Hematopoietic multipotent progenitor cell (in vitro differentiated cells): ENCODE measurements at regions not wholly inside any gene's neighbourhood (a gene's known extent, or its start where the extent isn't known, plus 50 kb on each side); places are given as distances from the start of the nearest gene placed in this dataset.

Source experiments
- DNase-seq, 3 donors: peaks; one replicate each; pipeline ENCODE4 v3.0.0-alpha.2; 2011 to 2015; ENCODE audit warnings: low read depth in 2 of 3, low spot score in 2 of 3

DNA sequence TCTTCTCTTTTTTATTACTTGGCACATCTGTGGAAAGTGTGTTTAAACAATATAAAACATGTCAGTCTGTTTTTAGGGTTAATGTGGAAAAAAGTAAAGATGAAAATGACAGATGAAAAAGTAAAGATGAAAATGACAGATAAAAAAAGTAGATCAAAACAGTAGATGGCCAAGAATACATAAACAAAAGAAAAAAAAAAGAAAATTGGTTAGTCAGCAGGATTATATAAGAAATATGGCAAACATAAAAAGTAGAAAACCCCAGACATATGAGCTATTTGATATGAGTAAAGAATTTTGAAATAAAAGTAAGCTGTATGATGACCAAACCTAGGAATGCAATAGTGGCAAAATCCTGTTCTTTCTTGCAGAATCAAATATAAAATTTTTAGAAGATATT, 365.7 kb upstream of the AKR1E2 start:
- no peak for DNase-seq

DNA sequence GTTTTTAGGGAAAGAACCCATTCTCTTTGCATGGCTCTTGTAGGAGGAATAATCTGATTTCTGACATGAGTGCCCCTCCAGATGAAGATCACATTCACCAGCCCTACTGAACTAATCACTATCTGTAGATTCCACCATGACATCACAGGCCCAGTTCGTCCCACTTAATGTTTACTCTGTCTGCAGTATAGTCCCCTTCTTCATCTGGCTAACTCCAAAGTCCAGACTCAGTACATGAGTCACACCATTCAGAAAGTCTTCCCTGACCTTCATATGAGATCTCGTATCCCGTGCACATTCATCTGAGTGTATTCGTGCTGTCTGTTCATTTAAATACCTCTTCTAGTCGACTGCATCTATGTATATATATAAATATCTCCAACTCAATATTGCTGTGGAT, 366.5 kb upstream of the AKR1E2 start:
- no peak for DNase-seq

DNA sequence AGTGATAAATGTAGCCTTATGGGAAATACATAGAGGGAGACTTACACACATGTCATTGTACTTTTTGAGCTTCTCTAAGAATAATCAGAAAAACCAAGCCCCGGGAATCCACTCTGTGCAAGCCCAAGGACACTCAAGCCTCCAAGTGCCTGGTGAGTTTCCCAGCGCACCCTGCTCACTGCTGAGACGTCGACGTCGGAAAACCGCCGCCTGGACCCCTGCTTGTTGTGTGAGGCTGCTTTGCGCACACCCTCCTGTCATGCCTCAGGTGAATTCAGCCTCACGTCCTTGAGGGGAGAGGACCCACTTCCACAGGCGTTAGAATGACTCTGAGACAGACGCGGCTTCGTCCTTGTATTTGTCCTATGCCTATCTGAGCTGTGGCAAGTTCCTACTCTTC, 368.4 kb upstream of the AKR1E2 start:
- DNase-seq = no peak

DNA sequence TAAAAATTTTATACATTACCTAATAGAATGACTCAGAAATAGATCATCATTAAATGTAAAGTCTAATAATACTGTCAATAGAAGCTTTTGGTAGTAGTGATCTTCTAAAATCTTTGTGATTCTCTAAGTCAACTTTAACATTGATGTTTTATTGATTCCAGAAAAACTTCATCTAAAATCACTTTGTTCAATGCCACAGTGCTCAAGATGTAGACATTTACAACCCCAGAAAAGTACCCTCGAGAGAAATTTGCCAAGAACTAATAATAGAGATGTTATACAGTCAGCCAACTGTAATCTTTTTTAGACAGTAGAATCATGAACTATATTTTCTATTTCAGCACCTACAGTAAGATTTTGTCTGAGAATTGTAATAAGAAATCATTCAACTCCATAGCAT, 369.2 kb upstream of the AKR1E2 start:
- no peak for DNase-seq

DNA sequence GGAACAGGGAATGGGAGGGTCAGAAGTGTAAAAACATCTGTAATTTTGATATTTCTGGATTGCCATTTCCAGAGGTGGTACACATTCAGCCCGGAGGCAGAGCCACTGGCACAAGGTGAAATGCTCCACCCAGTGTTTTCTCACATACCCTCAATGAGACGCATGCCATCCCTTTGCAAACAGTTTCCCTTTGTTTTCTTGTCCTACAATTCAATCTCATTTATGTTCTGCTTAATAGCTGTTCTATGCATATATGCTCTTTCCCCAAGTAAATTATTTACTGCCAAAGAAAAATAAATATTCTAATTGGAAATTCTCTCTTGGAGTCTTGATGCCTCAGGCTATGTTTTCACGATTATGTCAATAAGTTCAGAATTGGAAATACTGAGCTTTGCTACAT, 369.7 kb upstream of the AKR1E2 start:
- no peak for DNase-seq

DNA sequence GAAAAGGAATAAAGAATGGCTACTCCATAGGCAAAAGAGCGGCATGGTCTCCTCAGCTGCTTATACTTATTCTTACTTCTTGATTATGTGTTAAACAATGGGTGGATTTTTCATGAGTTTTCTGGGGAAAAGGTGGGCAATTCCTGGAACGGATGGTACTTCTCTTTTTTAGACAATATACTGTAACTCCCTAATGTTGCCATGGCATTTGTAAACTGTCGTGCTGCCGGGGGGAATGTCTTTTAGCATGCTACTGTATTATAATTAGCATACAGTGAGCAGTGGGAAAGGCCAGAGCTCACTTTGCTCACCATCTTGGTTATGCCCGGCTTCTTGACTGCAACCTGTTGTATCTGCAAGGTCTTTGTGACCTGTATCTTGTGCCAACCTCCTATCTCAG, 372.1 kb upstream of the AKR1E2 start:
- peak in 1 of 3 donors; percentile 10 for DNase-seq

DNA sequence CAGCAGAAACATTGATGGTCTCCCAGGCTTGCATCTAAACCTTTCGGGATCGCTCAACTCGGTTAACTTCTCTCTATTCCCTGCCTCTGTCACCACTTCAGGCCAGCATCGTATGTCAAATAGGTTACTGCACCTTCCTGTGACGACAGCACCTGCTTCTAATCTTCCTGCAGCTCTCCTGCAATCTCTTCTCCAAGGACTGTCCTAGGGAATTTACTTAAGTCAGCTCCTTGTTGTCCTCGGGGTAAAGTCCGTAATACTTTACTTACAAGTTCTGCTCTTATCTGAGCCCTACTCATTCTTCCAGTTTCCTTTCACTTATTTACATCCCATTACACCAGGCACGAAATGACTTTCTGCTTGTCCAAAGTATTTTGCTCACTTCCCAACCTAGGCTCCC, 372.7 kb upstream of the AKR1E2 start:
- DNase-seq = no peak

DNA sequence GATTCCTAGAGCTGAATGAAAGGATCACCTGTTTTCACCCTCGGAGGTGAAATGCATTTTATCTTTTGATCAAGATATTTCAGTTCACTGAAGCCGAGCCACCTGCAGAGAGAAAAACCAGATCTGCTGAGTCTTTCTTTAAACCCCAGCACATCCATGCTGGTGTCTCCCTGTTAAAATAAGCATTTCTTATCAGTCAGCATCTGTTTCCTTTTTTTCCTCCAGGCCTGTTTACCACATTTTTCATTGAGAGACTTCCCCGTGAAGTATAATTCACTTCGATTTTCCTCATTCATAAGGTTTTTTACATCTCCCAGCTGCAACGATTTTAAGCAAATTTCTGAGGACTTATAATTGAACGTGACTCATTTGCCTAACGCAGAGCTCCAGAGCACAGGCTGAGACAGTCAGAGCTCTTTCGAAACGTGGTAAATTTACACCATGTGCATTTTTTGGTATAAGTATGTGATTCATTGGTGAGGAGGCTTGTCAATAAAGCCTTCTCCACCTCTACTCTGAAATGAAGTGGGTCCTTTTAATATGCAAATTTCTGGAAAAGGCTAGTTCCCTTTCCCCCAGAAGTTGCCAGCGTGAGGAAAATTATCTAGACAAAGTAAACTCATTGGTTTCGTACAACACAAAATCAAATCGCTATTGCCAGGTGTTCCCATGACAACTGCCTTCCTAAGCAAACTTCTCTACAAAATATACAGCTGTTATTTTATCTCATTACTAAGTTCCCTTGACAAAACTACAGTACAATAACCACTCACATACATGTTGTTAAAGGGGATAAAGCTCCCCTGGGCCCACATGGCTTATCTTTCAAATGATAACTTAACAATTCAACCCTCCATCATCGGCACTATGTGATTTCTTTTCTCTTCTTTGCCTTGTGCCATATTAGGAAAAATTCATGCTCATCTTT, 374.8 kb upstream of the AKR1E2 start:
- DNase-seq = peak in 2 of 3 donors; percentile 86 to 94

DNA sequence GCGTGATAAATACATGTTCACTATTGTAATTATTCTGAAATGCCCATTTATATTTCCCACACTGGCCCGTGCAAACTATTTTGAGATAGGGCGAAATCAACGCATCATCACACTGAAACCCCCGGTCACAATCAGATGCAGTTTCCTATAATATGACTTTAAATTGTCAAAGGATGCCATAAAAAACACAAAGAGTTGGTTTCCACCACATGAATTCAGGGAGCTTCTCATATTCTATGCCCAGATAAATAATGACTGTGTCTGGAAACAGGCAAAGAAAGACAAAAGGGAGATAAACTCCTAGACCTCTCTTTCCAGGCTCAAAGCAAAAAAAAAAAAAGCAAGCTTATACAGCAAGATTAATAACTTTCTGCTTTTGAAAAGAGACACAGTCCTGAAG, 375.8 kb upstream of the AKR1E2 start:
- no peak for DNase-seq

DNA sequence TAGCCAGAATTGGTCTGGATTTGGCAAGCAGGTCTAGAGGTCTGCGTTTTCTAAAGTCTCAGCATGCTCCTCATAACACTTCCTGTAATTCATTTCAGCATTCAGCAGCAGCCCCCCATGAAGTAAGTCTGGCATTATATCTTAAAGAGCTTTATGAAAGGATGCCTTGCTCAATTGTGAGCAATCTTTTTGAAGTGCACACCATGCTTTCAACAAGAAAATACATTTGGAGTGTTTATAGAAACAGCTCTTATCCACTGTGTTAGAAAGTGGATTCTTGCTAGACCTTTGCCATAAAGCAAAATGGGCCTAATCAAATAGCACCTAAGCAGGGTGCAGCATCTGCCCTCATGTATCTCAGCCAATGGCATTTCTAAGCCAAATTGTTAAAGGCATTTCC, 378.0 kb upstream of the AKR1E2 start:
- DNase-seq = peak in 1 of 3 donors; percentile 4

DNA sequence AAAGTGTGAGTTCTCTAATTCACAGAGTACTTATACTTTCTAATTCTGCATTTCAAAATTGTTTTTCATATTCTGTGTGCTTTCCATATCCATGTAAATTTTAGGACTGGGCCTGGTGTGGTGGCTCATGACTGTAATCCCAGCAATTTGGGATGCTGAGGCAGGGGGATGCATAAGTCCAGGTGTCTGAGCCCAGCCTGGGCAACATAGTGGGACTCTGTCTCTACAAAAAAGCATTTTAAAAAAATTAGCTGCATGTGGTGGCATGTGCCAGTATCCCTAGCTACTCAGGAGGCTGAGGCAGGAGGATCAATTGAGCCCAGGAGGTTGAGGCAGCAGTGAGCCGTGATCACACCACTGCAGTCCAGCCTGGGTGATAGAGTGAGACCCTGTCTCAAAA, 382.6 kb upstream of the AKR1E2 start:
- DNase-seq = no peak

DNA sequence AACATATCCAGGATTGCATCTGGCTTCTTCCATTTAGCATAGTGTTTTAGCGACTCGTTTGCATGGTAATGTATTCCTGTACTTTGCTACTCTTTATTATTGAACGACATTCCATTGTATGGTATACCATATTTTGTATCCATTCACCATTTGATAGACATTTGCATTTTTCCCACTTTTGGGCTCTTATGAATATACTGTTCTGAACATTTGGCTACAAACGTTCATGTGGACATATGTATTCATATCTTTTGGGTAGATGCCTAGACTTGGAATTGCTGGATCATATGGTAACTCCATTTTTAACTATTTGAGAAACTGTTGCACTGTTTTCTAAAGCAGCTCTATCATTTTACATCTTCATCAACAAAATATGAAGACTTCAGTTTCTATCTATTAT, 383.7 kb upstream of the AKR1E2 start:
- no peak for DNase-seq

DNA sequence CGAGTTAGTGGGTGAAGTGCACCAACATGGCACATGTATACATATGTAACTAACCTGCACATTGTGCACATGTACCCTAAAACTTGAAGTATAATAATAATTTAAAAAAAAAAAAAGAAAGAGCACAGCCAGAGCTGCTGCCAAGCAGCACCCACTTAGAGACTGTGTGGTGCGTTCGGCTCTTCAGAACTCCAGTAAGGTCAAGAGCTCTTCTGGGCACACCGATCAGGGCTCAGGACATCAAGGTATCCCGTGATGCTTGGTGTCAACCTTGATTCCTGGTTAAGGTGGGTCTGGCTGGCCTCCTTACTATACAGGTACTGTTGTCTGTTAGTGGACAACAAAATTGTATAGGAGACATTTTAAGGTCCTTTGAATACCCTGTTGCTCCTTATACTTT, 385.7 kb upstream of the AKR1E2 start:
- no peak for DNase-seq

DNA sequence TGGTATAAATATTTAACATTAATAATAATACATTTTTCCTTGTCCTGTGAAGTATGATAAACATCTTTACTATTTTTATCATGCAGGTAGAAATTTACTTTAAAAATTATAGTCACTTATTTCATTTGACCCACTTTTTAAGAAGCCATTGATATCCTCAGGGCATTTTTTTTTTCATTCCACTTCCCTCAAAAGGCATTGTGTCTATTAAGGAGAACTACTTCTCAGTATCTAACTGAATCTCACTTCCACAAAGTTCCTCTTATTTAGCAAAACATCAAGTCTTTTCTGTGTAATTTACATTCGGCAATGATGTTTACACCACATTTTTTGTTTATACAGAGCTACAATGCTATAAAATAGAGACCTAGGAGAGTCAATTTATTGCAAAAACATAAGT, 388.2 kb upstream of the AKR1E2 start:
- DNase-seq = peak in 1 of 3 donors; percentile 26

DNA sequence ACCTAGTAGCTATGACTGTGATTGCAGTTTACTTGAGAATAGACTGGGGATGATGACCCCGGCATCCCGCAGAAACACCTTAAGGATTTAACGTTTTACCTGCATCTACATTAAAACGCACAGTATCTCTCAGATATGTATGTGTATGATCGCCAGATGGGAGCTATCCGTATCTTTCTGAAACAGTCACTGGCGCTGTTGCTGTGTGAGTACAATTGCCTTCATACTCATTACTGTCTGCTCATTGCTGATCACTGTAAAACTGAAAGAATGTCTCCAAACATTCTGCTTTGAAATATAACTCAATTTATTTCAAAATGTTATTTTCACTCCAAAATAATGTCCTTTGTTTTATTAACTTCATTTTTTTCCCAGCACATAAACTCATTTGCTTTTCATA, 388.9 kb upstream of the AKR1E2 start:
- DNase-seq = no peak

DNA sequence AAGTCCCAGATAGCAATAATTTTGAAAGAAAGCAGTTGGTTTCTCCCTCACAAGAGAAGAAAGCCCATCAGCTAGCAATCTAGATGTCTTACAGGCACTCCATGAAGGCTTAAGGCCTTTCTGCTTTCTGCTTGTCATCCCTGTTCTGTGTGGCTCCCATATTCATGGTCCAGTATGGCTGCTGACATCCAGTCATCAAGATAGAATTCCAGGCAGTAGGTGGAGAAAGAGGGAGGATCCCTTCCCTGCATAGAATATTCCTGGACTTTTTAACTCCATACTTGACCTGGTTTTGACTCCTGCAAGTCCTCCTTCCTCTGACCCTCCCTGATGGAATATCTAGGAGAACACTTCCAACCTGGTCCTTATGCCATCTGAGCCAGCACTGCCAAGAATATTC, 389.9 kb upstream of the AKR1E2 start:
- no peak for DNase-seq

DNA sequence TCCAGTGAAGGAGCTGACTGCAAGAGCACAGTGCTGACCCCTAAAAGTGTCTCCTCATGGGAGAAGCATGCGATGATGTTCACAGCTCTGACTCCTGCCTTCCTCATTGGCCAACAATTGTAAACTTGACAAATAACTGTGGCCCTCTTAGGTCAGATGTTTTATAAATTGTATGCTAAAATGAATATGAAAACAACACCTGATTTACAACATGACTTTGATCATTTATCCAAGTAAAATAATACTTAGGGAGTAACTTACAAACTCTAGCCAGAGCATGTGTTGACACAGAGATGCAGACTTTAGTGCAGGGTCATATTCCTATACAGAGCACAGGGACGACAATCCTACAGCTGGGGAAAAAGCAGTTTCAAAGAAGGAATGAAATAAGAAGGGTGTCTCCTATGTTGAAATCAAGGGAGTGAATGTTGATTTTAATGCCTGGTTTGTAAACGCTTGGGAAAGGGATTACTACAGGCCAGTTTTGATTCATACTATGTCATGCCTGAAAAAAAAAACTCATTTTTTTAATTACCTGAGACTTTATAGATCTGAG, 391.4 kb upstream of the AKR1E2 start:
- DNase-seq = no peak

DNA sequence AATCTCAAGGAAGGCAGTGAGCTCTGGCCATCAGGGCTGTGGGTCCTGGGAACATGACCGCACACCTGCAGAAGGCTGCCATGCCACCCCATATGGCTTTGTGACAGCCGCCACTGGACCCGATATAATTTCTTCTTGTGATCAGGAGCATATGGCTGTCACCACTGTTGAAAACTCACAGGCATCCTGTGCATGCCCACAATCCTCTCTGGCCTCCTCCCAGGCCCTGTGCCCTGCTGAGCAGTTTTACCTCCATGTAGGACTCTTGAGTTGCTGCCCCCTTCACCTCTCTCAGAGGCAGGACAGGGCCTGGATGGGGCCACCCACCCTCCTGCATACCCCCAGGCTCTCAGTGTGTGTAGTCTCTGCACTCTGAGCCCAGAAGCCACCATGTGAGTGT, 391.9 kb upstream of the AKR1E2 start:
- DNase-seq = no peak

DNA sequence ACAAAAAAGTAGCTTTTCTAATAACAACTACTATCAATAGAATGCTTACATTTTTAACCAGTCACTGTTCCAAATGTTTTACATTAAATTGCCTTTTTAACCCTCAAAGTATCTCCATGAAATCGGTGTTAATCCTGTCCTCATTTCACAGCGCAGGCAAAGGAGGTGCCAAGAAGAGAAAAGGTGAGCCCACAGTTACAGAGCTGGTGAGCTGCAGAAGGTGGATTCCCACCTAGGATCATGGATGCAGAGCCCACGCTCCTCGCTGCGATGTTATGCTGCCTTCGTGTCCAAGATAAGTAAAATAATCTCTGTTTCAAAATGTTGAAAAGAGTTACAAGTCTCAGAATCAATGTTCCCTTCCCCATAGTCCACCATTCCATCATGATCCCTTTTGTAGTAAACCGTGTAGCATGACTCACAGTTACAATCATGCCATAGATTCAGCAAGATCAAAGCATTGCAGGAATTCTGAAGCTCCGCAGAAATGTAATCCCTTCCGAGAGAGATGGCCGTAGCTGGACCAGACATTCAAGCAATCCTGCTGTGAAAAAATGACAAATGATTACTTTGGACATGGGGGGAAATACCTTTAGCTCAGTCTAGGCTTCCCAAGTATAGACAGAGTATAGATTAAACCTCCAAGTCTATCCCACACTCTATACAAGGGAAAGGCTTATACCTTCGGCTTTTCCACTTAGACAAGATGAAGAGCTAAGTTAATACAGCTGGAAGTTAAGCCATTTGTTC, 394.7 kb upstream of the AKR1E2 start:
- DNase-seq = no peak

DNA sequence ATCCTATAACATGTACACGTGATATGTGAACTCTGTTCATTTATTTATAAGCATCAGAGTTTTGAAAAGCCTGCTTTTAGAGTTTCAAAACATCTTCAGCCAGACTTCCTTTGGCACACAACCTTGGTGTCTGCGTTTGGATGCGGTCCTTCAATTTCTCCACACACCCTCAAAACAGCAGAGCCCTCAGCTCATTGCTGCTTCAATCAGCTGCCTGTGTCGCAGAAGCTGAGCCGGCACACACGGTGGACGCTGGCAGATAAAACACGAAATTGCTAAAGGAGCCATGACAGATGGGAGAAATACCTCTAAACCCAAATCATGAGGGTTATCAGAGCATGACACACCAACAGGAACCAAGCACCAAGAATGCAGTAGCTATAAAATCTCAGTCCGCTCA, 396.4 kb upstream of the AKR1E2 start:
- DNase-seq = no peak

DNA sequence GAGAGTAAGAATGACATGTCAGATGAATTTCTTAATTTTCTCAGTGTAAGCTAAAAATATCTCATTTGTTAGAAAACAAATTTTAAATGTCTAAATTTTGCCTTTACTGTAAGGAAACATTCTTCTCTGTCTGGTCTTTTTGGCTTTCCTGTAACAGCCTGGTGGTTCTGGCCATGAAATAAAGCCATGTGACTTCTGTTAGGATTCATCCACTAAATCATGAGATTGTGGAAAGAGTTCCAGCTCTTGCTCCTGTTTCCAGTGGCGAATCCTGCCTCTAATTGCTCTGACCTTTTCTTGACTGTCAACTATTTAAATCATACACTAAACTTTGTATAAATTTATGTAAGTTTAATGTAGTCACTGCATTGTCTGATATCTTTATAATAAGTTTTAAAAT, 398.5 kb upstream of the AKR1E2 start:
- DNase-seq = no peak

DNA sequence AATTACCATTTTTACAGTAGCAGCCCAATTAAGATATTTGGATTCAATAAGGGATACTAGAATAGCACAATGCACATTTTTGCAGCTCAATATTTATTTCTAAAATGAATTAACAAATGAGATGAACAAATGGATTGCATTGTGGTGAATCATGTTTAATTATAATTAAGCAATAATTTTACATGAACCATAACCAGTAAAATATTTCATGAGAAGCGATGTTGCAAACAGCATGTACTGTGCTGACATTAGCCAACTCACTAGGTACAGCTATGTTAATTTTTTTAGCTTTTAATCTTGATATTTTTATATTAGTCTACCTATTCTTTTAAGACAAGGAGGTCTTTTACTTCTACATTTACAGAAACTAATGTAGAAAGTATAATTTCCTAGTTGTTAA, 399.1 kb upstream of the AKR1E2 start:
- DNase-seq = no peak
